Astrocyte (in vitro differentiated cells and primary cell): ENCODE measurements at regions not wholly inside any gene's neighbourhood (a gene's known extent, or its start where the extent isn't known, plus 50 kb on each side); places are given as distances from the start of the nearest gene placed in this dataset.

Source experiments
- DNase-seq: peaks from one replicate; pipeline ENCODE4 v3.0.0-alpha.2; 2010; ENCODE audit warnings: low read depth
- FAIRE-seq: peaks from 2 replicates; lab custom pipeline; 2011; peaks lifted over from hg19 to GRCh38; lab: Jason Lieb, UNC
- H2AFZ ChIP-seq: 2 replicates; pipeline ENCODE4 v1.6.0; 2012; ENCODE audit warnings: low read depth, low read length, inconsistent platforms
- H3K27ac ChIP-seq: 2 replicates; pipeline ENCODE4 v1.5.1; 2011; ENCODE audit warnings: low read depth, low read length, inconsistent platforms
- H3K27me3 ChIP-seq: 2 replicates; pipeline ENCODE4 v1.6.0; 2011; ENCODE audit warnings: low read length, inconsistent platforms; ENCODE audit not compliant: insufficient read depth
- H3K36me3 ChIP-seq: 2 replicates; pipeline ENCODE4 v1.5.1; 2011; ENCODE audit warnings: low read length, inconsistent platforms; ENCODE audit not compliant: insufficient read depth
- H3K4me1 ChIP-seq: 2 replicates; pipeline ENCODE4 v1.5.1; 2011; ENCODE audit warnings: low read length, inconsistent platforms; ENCODE audit not compliant: insufficient read depth
- H3K4me2 ChIP-seq: 2 replicates; pipeline ENCODE4 v1.6.0; 2012; ENCODE audit warnings: low read length, inconsistent platforms
- H3K4me3 ChIP-seq: 2 replicates; pipeline ENCODE4 v1.5.1; 2011; ENCODE audit warnings: low read depth, mild to moderate bottlenecking, low read length, inconsistent platforms; ENCODE audit not compliant: insufficient read depth
- H3K79me2 ChIP-seq: 2 replicates; pipeline ENCODE4 v1.6.0; 2012; ENCODE audit warnings: mild to moderate bottlenecking, low read length, inconsistent platforms; ENCODE audit not compliant: insufficient read depth
- H3K9ac ChIP-seq: 2 replicates; pipeline ENCODE4 v1.6.0; 2012; ENCODE audit warnings: mild to moderate bottlenecking, low read length, inconsistent platforms
- H3K9me3 ChIP-seq: 2 replicates; pipeline ENCODE4 v1.5.1; 2012; ENCODE audit warnings: low read depth, mild to moderate bottlenecking, low read length, inconsistent platforms; ENCODE audit not compliant: insufficient read depth
- H4K20me1 ChIP-seq: 2 replicates; pipeline ENCODE4 v1.6.0; 2012; ENCODE audit warnings: low read length, inconsistent platforms; ENCODE audit not compliant: insufficient read depth
- H3K27ac Mint-ChIP-seq: one replicate; pipeline ENCODE4 v1.8.0; 2021; ENCODE audit warnings: mild to moderate bottlenecking, mixed read lengths; ENCODE audit not compliant: unreplicated experiment
- H3K27me3 Mint-ChIP-seq: one replicate; pipeline ENCODE4 v1.8.0; 2021; ENCODE audit warnings: low read depth, mixed read lengths; ENCODE audit not compliant: unreplicated experiment
- H3K36me3 Mint-ChIP-seq: one replicate; pipeline ENCODE4 v1.8.0; 2021; ENCODE audit warnings: low read depth, mixed read lengths; ENCODE audit not compliant: unreplicated experiment
- H3K4me1 Mint-ChIP-seq: one replicate; pipeline ENCODE4 v1.8.0; 2021; ENCODE audit warnings: low read depth, mixed read lengths; ENCODE audit not compliant: unreplicated experiment
- H3K4me3 Mint-ChIP-seq: one replicate; pipeline ENCODE4 v1.8.0; 2021; ENCODE audit warnings: mild to moderate bottlenecking, moderate library complexity, mixed read lengths; ENCODE audit not compliant: unreplicated experiment
- H3K9me3 Mint-ChIP-seq: one replicate; pipeline ENCODE4 v1.8.0; 2021; ENCODE audit warnings: mild to moderate bottlenecking, mixed read lengths; ENCODE audit not compliant: unreplicated experiment
- CTCF ChIP-seq: IDR thresholded peaks from 2 replicates; pipeline ENCODE4 v1.5.1; 2011; ENCODE audit warnings: low read depth, mild to moderate bottlenecking, inconsistent platforms, low read length, moderate library complexity; ENCODE audit not compliant: insufficient read depth
- EZH2 ChIP-seq: IDR thresholded peaks from 2 replicates; pipeline ENCODE4 v1.6.1; 2012; ENCODE audit warnings: mild to moderate bottlenecking, low read length, inconsistent platforms; ENCODE audit not compliant: insufficient read depth

- DNase-seq = no peak
- no peak for TF ChIP-seq EZH2
- TF ChIP-seq CTCF = no peak
- H3K4me1 Mint-ChIP-seq = no peaks in the 10 kb centered on the region
- H2AFZ ChIP-seq = no peak overlapping the region
- H3K27me3 ChIP-seq = no peaks in the 10 kb centered on the region
- no peak for FAIRE-seq
- H3K36me3 Mint-ChIP-seq = no peaks in the 10 kb centered on the region
- H3K4me1 ChIP-seq = no peaks in the 10 kb centered on the region
- H3K4me2 ChIP-seq = no peak overlapping the region
- H3K4me3 Mint-ChIP-seq = no peak overlapping the region
- no peaks in the 10 kb centered on the region for H3K36me3 ChIP-seq
- H3K79me2 ChIP-seq = no peaks in the 10 kb centered on the region
- no peak overlapping the region for H3K27ac Mint-ChIP-seq
- H3K4me3 ChIP-seq = no peak overlapping the region
- no peaks in the 10 kb centered on the region for H4K20me1 ChIP-seq
- H3K27ac ChIP-seq = no peak overlapping the region
- H3K9ac ChIP-seq = no peak overlapping the region
- H3K27me3 Mint-ChIP-seq = peaks cover 10% of the 10 kb centered on the region
- H3K9me3 ChIP-seq = no peaks in the 10 kb centered on the region
- peaks cover 6% of the 10 kb centered on the region for H3K9me3 Mint-ChIP-seq
Observed at GRCh38 chr18:24627644-24628315, 167.3 kb downstream of the HRH4 start.

DNA sequence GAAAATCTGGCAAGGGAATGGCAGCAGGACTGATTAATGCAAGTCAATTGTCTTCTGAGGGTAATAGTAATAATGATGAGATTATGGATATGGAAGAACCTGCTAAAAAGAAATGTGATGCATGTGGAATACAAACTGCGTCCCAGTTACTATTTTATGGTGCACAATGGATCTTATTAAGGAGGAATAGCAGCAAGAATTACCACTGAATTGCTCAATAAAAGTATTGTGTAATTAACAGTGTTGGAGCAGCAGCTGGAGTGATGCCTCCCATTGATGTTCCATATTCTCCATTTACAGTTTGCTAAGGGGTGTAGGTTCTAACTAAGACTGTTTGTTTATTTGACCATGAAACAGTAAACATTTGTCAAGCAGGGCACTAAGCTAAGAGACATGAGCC lies 167.9 kb downstream of the HRH4 start:
- DNase-seq (no peak), FAIRE-seq (no peak)
- Histone ChIP-seq H3K4me1 (no peaks in the 10 kb centered on the region), H3K79me2 (no peaks in the 10 kb centered on the region), H3K27ac (no peak overlapping the region), H3K4me3 (no peak overlapping the region), H3K27me3 (no peaks in the 10 kb centered on the region), H2AFZ (no peak overlapping the region), H3K36me3 (no peaks in the 10 kb centered on the region), H3K4me2 (no peak overlapping the region), H4K20me1 (no peaks in the 10 kb centered on the region), H3K9ac (no peak overlapping the region), H3K9me3 (no peaks in the 10 kb centered on the region)
- peaks cover 6% of the 10 kb centered on the region for H3K9me3 Mint-ChIP-seq
- TF ChIP-seq CTCF (no peak), EZH2 (no peak)
- H3K4me1 Mint-ChIP-seq = peaks cover 2% of the 10 kb centered on the region
- H3K27me3 Mint-ChIP-seq = peaks cover 10% of the 10 kb centered on the region
- no peaks in the 10 kb centered on the region for H3K36me3 Mint-ChIP-seq
- no peak overlapping the region for H3K4me3 Mint-ChIP-seq
- H3K27ac Mint-ChIP-seq = no peak overlapping the region

- H3K9me3 Mint-ChIP-seq = peaks cover 6% of the 10 kb centered on the region
- Histone ChIP-seq H3K4me3 (no peak overlapping the region), H4K20me1 (no peaks in the 10 kb centered on the region), H3K79me2 (no peaks in the 10 kb centered on the region), H3K27ac (no peak overlapping the region), H3K9ac (no peak overlapping the region), H3K36me3 (no peaks in the 10 kb centered on the region), H3K9me3 (no peaks in the 10 kb centered on the region), H3K27me3 (no peaks in the 10 kb centered on the region), H3K4me1 (no peaks in the 10 kb centered on the region), H2AFZ (no peak overlapping the region), H3K4me2 (no peak overlapping the region)
- H3K36me3 Mint-ChIP-seq = no peaks in the 10 kb centered on the region
- no peak for TF ChIP-seq CTCF
- no peak for TF ChIP-seq EZH2
- H3K27me3 Mint-ChIP-seq = peaks cover 10% of the 10 kb centered on the region
- H3K27ac Mint-ChIP-seq = no peak overlapping the region
- H3K4me1 Mint-ChIP-seq = peaks cover 4% of the 10 kb centered on the region
- DNase-seq (no peak), FAIRE-seq (no peak)
- H3K4me3 Mint-ChIP-seq = no peak overlapping the region
Observed at GRCh38 chr18:24629921-24630320, 169.5 kb downstream of the HRH4 start.
